ENCODE measurements at regions not wholly inside any gene's neighbourhood (a gene's known extent, or its start where the extent isn't known, plus 50 kb on each side); places are given as distances from the start of the nearest gene placed in this dataset.

GRCh38 chr6:154885214-154885613 is 109.9 kb upstream of the TIAM2 start:
- DNase-seq (ENCODE audit: low spot score): no peak

- DNase-seq (ENCODE audit: low spot score): no peak
These were observed 109.1 kb upstream of the TIAM2 start for GRCh38 chr6:154886016-154886415.

- no peak for DNase-seq (ENCODE audit: low spot score)
These were observed 108.6 kb upstream of the TIAM2 start for GRCh38 chr6:154886471-154886870.

- DNase-seq (ENCODE audit: low spot score): no peak
These were observed 108.1 kb upstream of the TIAM2 start for GRCh38 chr6:154887051-154887450.

- DNase-seq (ENCODE audit: low spot score): peak; percentile 50
These were observed 106.5 kb upstream of the TIAM2 start for GRCh38 chr6:154888421-154889295.

- DNase-seq (ENCODE audit: low spot score): no peak
These were observed 104.2 kb upstream of the TIAM2 start for GRCh38 chr6:154890874-154891273.

GRCh38 chr6:154891901-154892300 is 103.2 kb upstream of the TIAM2 start:
- no peak for DNase-seq (ENCODE audit: low spot score)

- DNase-seq (ENCODE audit: low spot score): no peak
These were observed 101.2 kb upstream of the TIAM2 start for GRCh38 chr6:154893917-154894316.

GRCh38 chr6:154894902-154895301 is 100.2 kb upstream of the TIAM2 start:
- no peak for DNase-seq (ENCODE audit: low spot score)

GRCh38 chr6:154895841-154896240 is 99.3 kb upstream of the TIAM2 start:
- DNase-seq (ENCODE audit: low spot score): no peak

GRCh38 chr6:154898821-154899220 is 96.3 kb upstream of the TIAM2 start:
- DNase-seq (ENCODE audit: low spot score): no peak

- DNase-seq (ENCODE audit: low spot score): no peak
These were observed 95.2 kb upstream of the TIAM2 start for GRCh38 chr6:154899824-154900463.

GRCh38 chr6:154901876-154902552 is 93.1 kb upstream of the TIAM2 start:
- peak; percentile 17 for DNase-seq (ENCODE audit: low spot score)

GRCh38 chr6:154907291-154907690 is 87.8 kb upstream of the TIAM2 start:
- no peak for DNase-seq (ENCODE audit: low spot score)

GRCh38 chr6:154908723-154909122 is 86.4 kb upstream of the TIAM2 start:
- no peak for DNase-seq (ENCODE audit: low spot score)

GRCh38 chr6:154909311-154909710 is 85.8 kb upstream of the TIAM2 start:
- DNase-seq (ENCODE audit: low spot score): no peak

- DNase-seq (ENCODE audit: low spot score): no peak
These were observed 85.3 kb upstream of the TIAM2 start for GRCh38 chr6:154909821-154910220.

- no peak for DNase-seq (ENCODE audit: low spot score)
These were observed 80.8 kb upstream of the TIAM2 start for GRCh38 chr6:154914288-154914687.

GRCh38 chr6:154916857-154917256 is 78.3 kb upstream of the TIAM2 start:
- DNase-seq (ENCODE audit: low spot score): no peak

GRCh38 chr6:154917941-154918340 is 77.2 kb upstream of the TIAM2 start:
- no peak for DNase-seq (ENCODE audit: low spot score)

GRCh38 chr6:154919806-154920205 is 75.3 kb upstream of the TIAM2 start:
- no peak for DNase-seq (ENCODE audit: low spot score)

- DNase-seq (ENCODE audit: low spot score): no peak
These were observed 74.5 kb upstream of the TIAM2 start for GRCh38 chr6:154920495-154921200.

Data from globus pallidus (tissue), 1 donor.